Upper lobe of right lung (tissue), 1 donor: ENCODE measurements at regions not wholly inside any gene's neighbourhood (a gene's known extent, or its start where the extent isn't known, plus 50 kb on each side); places are given as distances from the start of the nearest gene placed in this dataset.

Experiments
- ATAC-seq: fragments of 200-7000 bp; cut with Tn5 transposase; one replicate; pipeline ENCODE4 v1.9.1; 2020; ENCODE audit warnings: mild to moderate bottlenecking, moderate library complexity
- DNase-seq: peaks from one replicate; pipeline ENCODE4 v3.0.0-alpha.2; 2020
- H3K27ac ChIP-seq: fragments of 200-600 bp; one replicate; pipeline ENCODE4 v1.8.0; 2022
- H3K27me3 ChIP-seq: fragments of 200-600 bp; one replicate; pipeline ENCODE4 v1.8.0; 2022; ENCODE audit warnings: mild to moderate bottlenecking
- H3K36me3 ChIP-seq: fragments of 200-600 bp; one replicate; pipeline ENCODE4 v1.8.0; 2022
- H3K4me1 ChIP-seq: fragments of 200-600 bp; one replicate; pipeline ENCODE4 v1.8.0; 2022
- H3K4me3 ChIP-seq: fragments of 200-600 bp; one replicate; pipeline ENCODE4 v1.8.0; 2022; ENCODE audit warnings: mild to moderate bottlenecking
- H3K9me3 ChIP-seq: fragments of 200-600 bp; one replicate; pipeline ENCODE4 v1.8.0; 2022
- CTCF ChIP-seq: fragments of 200-600 bp; IDR thresholded peaks from one replicate; pipeline ENCODE4 v1.8.0; 2022; ENCODE audit warnings: antibody characterized with exemption
- intact Hi-C: fragments of 100-400 bp; cut with DNase I; formaldehyde crosslinking; loops from one replicate; pipeline ENCODE4 v1.11.0; 2022
- donor health status: DM: no; HTN: yes; CAD: no; lungs with severe emphysema.

- DNase-seq (no peak), ATAC-seq (no peak)
- no peaks in the 10 kb centered on the region for H3K9me3 ChIP-seq
- no peaks in the 10 kb centered on the region for H3K36me3 ChIP-seq
- H3K27ac ChIP-seq: no peak overlapping the region
- TF ChIP-seq CTCF: no peak
- intact Hi-C loops: no loop called here
- no peaks in the 10 kb centered on the region for H3K27me3 ChIP-seq
- no peak overlapping the region for H3K4me3 ChIP-seq
- H3K4me1 ChIP-seq: no peaks in the 10 kb centered on the region
Measured at GRCh38 chr2:164114937-164115336, 379.1 kb upstream of the FIGN start.

GRCh38 chr2:164112105-164112504 lies 376.3 kb upstream of the FIGN start:
- Histone ChIP-seq H3K36me3 (no peaks in the 10 kb centered on the region), H3K27me3 (no peaks in the 10 kb centered on the region), H3K4me3 (no peak overlapping the region), H3K9me3 (no peaks in the 10 kb centered on the region), H3K27ac (no peak overlapping the region), H3K4me1 (no peaks in the 10 kb centered on the region)
- TF ChIP-seq CTCF: no peak
- ATAC-seq (no peak), DNase-seq (no peak)
- intact Hi-C loops: no loop called here

- Histone ChIP-seq H3K9me3 (no peaks in the 10 kb centered on the region), H3K27me3 (no peaks in the 10 kb centered on the region), H3K27ac (no peak overlapping the region), H3K4me3 (no peak overlapping the region), H3K4me1 (no peaks in the 10 kb centered on the region), H3K36me3 (no peaks in the 10 kb centered on the region)
- ATAC-seq (no peak), DNase-seq (no peak)
- TF ChIP-seq CTCF: no peak
- intact Hi-C loops: no loop called here
Measured at GRCh38 chr2:164110515-164110914, 374.7 kb upstream of the FIGN start.

- Histone ChIP-seq H3K9me3 (no peaks in the 10 kb centered on the region), H3K27me3 (no peaks in the 10 kb centered on the region), H3K4me1 (no peaks in the 10 kb centered on the region), H3K27ac (no peak overlapping the region), H3K4me3 (no peak overlapping the region), H3K36me3 (no peaks in the 10 kb centered on the region)
- intact Hi-C loops: no loop called here
- no peak for DNase-seq
- no peak for ATAC-seq
- TF ChIP-seq CTCF: no peak
Measured at GRCh38 chr2:164109006-164109405, 373.2 kb upstream of the FIGN start.

- Histone ChIP-seq H3K27ac (no peak overlapping the region), H3K4me3 (no peak overlapping the region), H3K36me3 (no peaks in the 10 kb centered on the region), H3K4me1 (no peaks in the 10 kb centered on the region), H3K27me3 (no peaks in the 10 kb centered on the region), H3K9me3 (no peaks in the 10 kb centered on the region)
- DNase-seq (no peak), ATAC-seq (no peak)
- no peak for TF ChIP-seq CTCF
- intact Hi-C loops: no loop called here
Measured at GRCh38 chr2:164103271-164103670, 367.5 kb upstream of the FIGN start.

- H3K27ac ChIP-seq: no peak overlapping the region
- H3K9me3 ChIP-seq: no peaks in the 10 kb centered on the region
- DNase-seq: no peak
- no peak overlapping the region for H3K4me3 ChIP-seq
- H3K27me3 ChIP-seq: no peaks in the 10 kb centered on the region
- H3K36me3 ChIP-seq: no peaks in the 10 kb centered on the region
- H3K4me1 ChIP-seq: no peaks in the 10 kb centered on the region
- no peak for TF ChIP-seq CTCF
- intact Hi-C loops: no loop called here
- no peak for ATAC-seq
Measured at GRCh38 chr2:164102366-164102765, 366.6 kb upstream of the FIGN start.
